HG03354 (cell line): ENCODE measurements at regions not wholly inside any gene's neighbourhood (a gene's known extent, or its start where the extent isn't known, plus 50 kb on each side); places are given as distances from the start of the nearest gene placed in this dataset.
A peak's percentile ranks its signal among the peaks of the same experiment; 100 is the strongest.

Experiments used
- ATAC-seq: cut with Tn5 transposase; IDR thresholded peaks from one replicate; pipeline ENCODE4 v1.9.1; 2021; ENCODE audit warnings: mild to moderate bottlenecking; ENCODE audit not compliant: unreplicated experiment, poor library complexity, severe bottlenecking

DNA sequence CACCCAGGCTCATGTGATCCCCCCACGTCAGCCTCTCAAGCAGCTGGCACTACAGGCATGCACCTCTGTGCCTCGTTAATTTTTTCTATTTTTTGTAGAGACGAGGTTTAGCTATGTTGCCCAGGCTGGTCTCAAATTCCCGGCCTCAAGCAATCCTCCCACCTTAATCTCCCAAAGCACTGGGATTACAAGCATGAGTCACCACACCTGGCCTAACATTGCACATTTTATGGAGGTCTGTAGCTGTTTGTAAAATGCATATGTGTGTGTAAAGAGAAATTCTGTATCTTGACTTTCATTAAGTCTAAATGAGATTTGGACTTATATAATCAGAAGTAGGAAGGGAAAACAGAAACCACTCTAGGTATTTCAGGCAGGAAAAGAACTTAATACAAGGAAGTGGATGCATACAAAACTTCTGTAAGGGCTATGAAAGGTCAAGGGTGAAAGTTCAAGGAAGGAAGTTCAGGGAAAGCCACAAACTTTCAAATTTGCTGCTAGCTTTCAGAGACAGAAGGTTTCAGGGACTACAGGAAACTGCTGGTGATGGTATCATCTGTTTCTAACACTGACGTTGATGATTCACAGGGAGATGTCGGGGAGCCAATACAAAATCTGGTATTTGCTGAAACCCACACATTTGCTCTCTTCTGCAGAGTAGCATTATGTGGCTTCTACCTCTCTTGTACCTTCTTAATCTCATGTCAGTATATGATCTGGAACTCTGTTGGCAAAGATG is 209.4 kb downstream of the PIK3R1 start:
- peak; percentile 88 for ATAC-seq

- no peak for ATAC-seq
These were observed 211.0 kb downstream of the PIK3R1 start for GRCh38 chr5:68426586-68426985.

DNA sequence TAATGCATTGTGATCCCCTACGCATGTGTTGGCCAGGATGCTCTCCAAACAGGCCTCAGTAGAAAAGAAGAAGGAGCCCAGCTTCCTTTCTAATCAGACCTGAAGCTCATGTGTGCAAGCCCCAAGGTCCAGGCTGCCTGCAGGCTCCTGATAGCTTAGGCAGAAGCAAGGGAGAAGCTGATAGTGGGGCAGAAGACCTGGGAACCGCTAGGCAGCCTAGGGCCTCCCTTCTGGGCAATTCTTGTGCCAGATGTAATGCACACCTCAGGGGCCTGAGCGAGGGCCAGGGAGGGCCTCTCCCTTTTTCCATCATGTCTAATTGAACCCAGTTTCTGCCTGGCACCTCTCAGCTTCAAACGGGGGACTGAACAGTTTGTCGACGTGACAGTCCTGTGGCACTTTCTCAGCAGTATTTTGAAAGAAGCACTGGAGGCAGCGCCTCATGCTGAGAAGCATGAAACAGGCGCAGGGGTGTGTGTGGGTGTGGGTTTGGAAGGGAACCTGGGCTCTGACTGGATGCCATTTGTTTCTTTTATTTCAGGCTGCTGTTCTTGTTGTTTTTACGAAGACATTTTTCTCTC is 212.8 kb downstream of the PIK3R1 start:
- ATAC-seq = no peak

DNA sequence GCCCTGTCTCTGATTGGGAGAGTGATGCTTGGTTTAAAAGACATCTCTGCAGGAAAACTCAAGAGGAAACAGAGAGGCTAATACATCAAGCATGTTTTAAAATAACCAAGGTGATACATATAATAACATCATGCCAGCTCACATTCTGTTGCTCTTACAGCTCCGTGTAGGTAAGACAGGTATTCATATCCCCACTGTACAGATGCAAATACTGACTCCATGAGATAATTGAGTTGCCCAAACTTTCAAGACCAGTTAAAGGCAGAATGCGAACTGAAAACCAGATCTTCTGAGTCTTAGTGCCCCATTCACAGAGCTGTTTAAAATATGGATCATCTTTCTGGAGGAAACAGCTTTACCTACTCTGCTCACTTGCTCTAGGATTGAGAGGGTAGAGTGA is 214.0 kb downstream of the PIK3R1 start:
- ATAC-seq = no peak

- no peak for ATAC-seq
These were observed 214.7 kb downstream of the PIK3R1 start for GRCh38 chr5:68430279-68430678.

- no peak for ATAC-seq
These were observed 215.6 kb downstream of the PIK3R1 start for GRCh38 chr5:68431186-68431585.

- no peak for ATAC-seq
These were observed 216.2 kb downstream of the PIK3R1 start for GRCh38 chr5:68431601-68432337.

DNA sequence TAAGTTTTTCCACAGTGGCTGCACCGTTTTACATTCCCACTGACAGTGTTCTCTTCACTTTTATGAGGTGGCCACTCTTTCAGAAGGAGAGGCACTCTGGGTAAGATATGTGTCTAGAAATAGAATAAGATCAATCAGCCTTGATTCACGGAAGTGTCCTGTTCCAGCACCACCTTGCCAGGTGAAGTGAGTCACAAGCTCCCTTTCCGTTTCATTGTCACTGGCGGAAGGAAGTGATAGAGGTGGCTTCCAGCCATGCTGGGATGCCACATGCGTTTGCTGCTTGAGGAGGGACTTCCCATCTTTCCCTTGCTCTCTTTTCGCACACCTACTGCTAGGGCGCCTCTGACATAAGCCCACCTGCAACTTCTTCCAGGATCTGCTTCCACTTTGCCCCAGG is 217.1 kb downstream of the PIK3R1 start:
- ATAC-seq = no peak

DNA sequence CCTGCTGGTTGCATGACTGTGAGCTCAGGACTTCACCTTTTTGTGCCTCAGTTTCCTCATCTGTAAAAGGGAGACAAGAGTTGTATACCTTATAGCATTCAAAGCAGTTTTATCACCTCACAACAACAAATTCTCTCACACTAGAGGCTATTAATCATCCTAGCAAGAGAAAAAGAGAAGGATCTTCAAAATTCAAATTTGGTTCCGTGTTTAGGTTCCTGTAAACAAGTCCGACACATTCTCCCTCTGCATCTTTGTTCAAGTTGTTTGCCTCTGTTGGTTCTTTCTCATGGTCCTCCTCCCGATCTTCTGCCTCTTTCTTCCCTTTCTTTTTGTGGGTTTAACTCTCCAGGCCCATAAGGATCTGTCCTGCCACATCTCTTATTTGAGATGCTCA is 218.0 kb downstream of the PIK3R1 start:
- ATAC-seq = no peak

- ATAC-seq = peak; percentile 98
These were observed 218.6 kb downstream of the PIK3R1 start for GRCh38 chr5:68433923-68434879.

GRCh38 chr5:68435611-68436010 is 220.1 kb downstream of the PIK3R1 start:
- ATAC-seq = no peak

DNA sequence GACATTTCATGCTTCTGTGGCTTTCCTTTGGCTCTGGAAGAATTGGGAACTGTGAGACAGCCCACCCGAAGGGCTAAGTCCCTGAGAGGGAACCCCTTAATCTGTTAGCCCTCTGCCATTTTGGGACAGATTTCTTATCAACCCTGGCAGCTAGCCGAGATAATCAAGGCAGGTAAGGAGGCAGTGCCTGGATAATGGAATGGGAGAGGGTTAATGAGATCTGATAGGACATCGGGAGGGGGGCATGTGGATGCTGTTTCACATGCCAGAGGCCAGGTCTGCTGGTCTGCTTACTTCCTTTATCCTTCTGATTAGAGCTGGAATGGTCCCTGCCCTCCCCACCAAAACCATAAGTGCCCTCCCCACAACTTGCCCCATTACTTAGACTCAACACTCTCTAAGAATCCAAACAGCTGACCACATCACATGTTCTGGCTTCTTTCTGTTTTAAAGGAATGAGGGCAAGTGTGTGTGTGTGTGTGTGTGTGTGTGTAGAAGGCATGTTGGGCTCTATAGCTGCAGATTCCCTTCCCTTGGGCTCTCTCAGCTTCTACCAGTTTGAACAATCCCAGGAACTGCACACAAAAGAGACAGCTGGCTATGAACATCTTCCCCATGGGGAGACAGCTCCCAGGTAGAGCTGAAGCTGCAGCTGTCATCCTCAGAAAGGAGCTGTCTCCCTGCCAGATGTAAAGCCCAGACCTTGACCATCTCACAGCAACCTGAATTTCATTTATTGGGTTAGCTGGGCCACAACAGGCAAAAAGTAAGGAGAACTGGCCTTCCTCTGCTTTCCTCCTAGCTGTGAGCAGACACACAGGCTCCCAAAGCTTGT is 221.3 kb downstream of the PIK3R1 start:
- ATAC-seq = no peak

GRCh38 chr5:68438876-68439275 is 223.3 kb downstream of the PIK3R1 start:
- no peak for ATAC-seq

DNA sequence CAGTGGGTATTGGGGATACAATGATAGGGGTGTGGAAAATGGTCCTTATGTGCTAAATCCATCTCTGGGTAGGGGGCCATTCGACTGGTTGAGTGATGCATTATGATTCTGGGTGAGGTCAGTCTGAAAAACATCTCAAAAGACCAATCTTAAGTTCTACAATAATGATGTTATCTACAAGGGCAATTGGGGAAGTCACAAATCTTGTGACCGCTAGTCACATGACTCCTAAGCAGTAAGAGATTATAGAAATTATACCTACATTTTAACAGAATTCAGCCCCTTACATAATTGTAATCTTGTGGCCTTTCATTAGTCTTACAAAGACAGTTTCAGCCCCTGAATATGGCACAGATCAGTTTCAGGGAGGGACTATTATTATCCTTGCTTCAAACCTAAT is 224.7 kb downstream of the PIK3R1 start:
- ATAC-seq = no peak

GRCh38 chr5:68440651-68441050 is 225.1 kb downstream of the PIK3R1 start:
- ATAC-seq = no peak

DNA sequence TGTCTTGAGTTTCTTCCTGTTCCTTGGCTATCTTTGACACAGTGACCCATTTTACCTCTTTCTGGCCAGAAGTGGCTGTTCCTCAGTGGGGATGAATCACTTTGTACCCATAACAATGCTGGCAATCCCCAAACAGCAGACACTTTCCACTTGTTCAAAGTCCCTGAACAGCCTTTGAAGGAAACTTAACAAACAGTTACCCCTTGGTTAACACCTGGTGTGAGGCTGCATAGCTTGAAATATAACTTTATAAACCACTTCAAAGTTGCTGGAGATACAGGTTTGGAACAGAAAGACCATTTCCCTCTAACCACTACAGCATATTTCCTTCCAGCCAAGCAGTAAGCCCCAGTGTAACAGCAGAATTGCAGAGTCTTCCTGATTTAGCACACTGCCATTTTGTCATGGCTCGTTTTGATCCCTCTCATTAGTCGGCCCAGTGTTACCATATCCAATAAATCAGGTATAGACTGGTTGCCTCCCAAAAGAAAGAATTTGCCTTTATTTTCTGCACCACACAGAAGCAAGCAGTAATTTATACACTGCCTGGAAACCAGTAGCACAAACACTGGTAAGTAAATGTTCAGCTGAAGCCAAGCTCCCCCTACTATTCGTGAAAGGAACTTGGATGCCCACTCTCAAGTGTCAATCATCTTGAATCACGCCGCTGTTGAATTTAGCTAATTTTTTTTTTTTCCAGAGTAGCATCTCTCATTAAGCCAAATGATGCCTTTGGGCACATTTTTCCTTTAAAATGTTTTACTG is 225.9 kb downstream of the PIK3R1 start:
- ATAC-seq = no peak

GRCh38 chr5:68443091-68443490 is 227.5 kb downstream of the PIK3R1 start:
- no peak for ATAC-seq

- no peak for ATAC-seq
These were observed 228.5 kb downstream of the PIK3R1 start for GRCh38 chr5:68444048-68444447.
